22Rv1 (cell line): ENCODE measurements at regions not wholly inside any gene's neighbourhood (a gene's known extent, or its start where the extent isn't known, plus 50 kb on each side); places are given as distances from the start of the nearest gene placed in this dataset.

Experiments
- H3K27ac ChIP-seq: fragments of 450-650 bp; 2 replicates; pipeline ENCODE4 v1.5.1; 2017
- CTCF ChIP-seq: fragments of 450-650 bp; IDR thresholded peaks from 2 replicates; pipeline ENCODE4 v1.5.1; 2017; ENCODE audit warnings: mild to moderate bottlenecking
- ZFX ChIP-seq: fragments of 450-650 bp; IDR thresholded peaks from 2 replicates; pipeline ENCODE4 v1.6.1; 2017; ENCODE audit warnings: antibody characterized with exemption, borderline replicate concordance

- H3K27ac ChIP-seq = no peak overlapping the region
- no peak for TF ChIP-seq ZFX
- TF ChIP-seq CTCF = no peak
Measured at GRCh38 chr6:51013376-51013775, 194.7 kb downstream of the TFAP2B start.

GRCh38 chr6:51015394-51015793, 196.7 kb downstream of the TFAP2B start:
- H3K27ac ChIP-seq = no peak overlapping the region
- TF ChIP-seq CTCF (no peak), ZFX (no peak)

GRCh38 chr6:51016489-51016888, 197.8 kb downstream of the TFAP2B start:
- no peak overlapping the region for H3K27ac ChIP-seq
- TF ChIP-seq ZFX (no peak), CTCF (no peak)

GRCh38 chr6:51019806-51020205, 201.1 kb downstream of the TFAP2B start:
- no peak for TF ChIP-seq CTCF
- no peak for TF ChIP-seq ZFX

GRCh38 chr6:51021171-51021570, 202.5 kb downstream of the TFAP2B start:
- H3K27ac ChIP-seq = no peak overlapping the region
- TF ChIP-seq CTCF (no peak), ZFX (no peak)

More at GRCh38 chr6:51019806-51020205, 201.1 kb downstream of the TFAP2B start:
- H3K27ac ChIP-seq = no peak overlapping the region

GRCh38 chr6:51024126-51024525, 205.5 kb downstream of the TFAP2B start:
- H3K27ac ChIP-seq = no peak overlapping the region
- no peak for TF ChIP-seq ZFX
- TF ChIP-seq CTCF = no peak

- TF ChIP-seq CTCF (no peak), ZFX (no peak)
- H3K27ac ChIP-seq = no peak overlapping the region
Measured at GRCh38 chr6:51025082-51025777, 206.6 kb downstream of the TFAP2B start.
